Neuronal stem cell (in vitro differentiated cells): ENCODE measurements at regions not wholly inside any gene's neighbourhood (a gene's known extent, or its start where the extent isn't known, plus 50 kb on each side); places are given as distances from the start of the nearest gene placed in this dataset.

Experiments used
- DNase-seq: peaks from one replicate; pipeline ENCODE4 v3.0.0-alpha.2; 2013; ENCODE audit warnings: low spot score
- H2AFZ ChIP-seq: one replicate; pipeline ENCODE4 v1.6.1; 2013; ENCODE audit warnings: mild to moderate bottlenecking, low read length, inconsistent platforms
- H2AK5ac ChIP-seq: 2 replicates; pipeline ENCODE4 v1.6.1; 2013; ENCODE audit warnings: low read depth, mild to moderate bottlenecking, inconsistent platforms, low read length, moderate library complexity, mixed read lengths
- H2BK120ac ChIP-seq: 2 replicates; pipeline ENCODE4 v1.6.1; 2013; ENCODE audit warnings: low read depth, mild to moderate bottlenecking, inconsistent platforms, low read length, moderate library complexity, mixed read lengths
- H2BK12ac ChIP-seq: one replicate; pipeline ENCODE4 v1.6.1; 2013; ENCODE audit warnings: low read length, inconsistent platforms
- H2BK15ac ChIP-seq: 2 replicates; pipeline ENCODE4 v1.6.1; 2013; ENCODE audit warnings: mild to moderate bottlenecking, low read length, inconsistent platforms, mixed read lengths
- H2BK5ac ChIP-seq: one replicate; pipeline ENCODE4 v1.6.1; 2013; ENCODE audit warnings: inconsistent platforms, mild to moderate bottlenecking, low read length, moderate library complexity
- H3K14ac ChIP-seq: one replicate; pipeline ENCODE4 v1.6.1; 2013; ENCODE audit warnings: low read length, inconsistent platforms
- H3K18ac ChIP-seq: 2 replicates; pipeline ENCODE4 v1.6.1; 2013; ENCODE audit warnings: low read length, inconsistent platforms
- H3K23ac ChIP-seq: 2 replicates; pipeline ENCODE4 v1.6.1; 2013; ENCODE audit warnings: low read depth, mild to moderate bottlenecking, mixed read lengths, low read length, inconsistent platforms; ENCODE audit not compliant: poor library complexity
- H3K27ac ChIP-seq: replicated peaks from 3 replicates; pipeline ENCODE4 v1.5.1; 2013; ENCODE audit warnings: low read length, inconsistent platforms
- H3K27me3 ChIP-seq, 3 experiments: 2 replicates each; pipeline ENCODE4 v1.6.1; 2013; ENCODE audit warnings: low read length in 3 of 3, mild to moderate bottlenecking in 2 of 3, inconsistent platforms in 1 of 3, low read depth in 1 of 3, mixed read lengths in 1 of 3, moderate library complexity in 1 of 3; ENCODE audit not compliant: control insufficient read depth in 3 of 3, insufficient read depth in 3 of 3
- H3K36me3 ChIP-seq, 2 donors: replicated peaks in 1 of 2; 2 replicates each; pipeline ENCODE4 v1.6.1; 2013; ENCODE audit warnings: low read length in 2 of 2; ENCODE audit not compliant: control insufficient read depth in 2 of 2, insufficient read depth in 2 of 2
- H3K4ac ChIP-seq: 2 replicates; pipeline ENCODE4 v1.6.1; 2013; ENCODE audit warnings: inconsistent platforms, mild to moderate bottlenecking, low read length, moderate library complexity
- H3K4me1 ChIP-seq, 2 donors: 1 replicate in 1 of 2; 2 replicates in 1 of 2; pipeline ENCODE4 v1.6.1; 2013; ENCODE audit warnings: low read length in 2 of 2, low read depth in 1 of 2; ENCODE audit not compliant: control insufficient read depth in 2 of 2, insufficient read depth in 1 of 2
- H3K4me2 ChIP-seq: one replicate; pipeline ENCODE4 v1.6.1; 2013; ENCODE audit warnings: mild to moderate bottlenecking, low read length, inconsistent platforms; ENCODE audit not compliant: insufficient read depth, poor library complexity, severe bottlenecking
- H3K4me3 ChIP-seq, 2 donors: 2 replicates each; pipeline ENCODE4 v1.5.1; 2013; ENCODE audit warnings: low read length in 2 of 2, mild to moderate bottlenecking in 2 of 2, inconsistent platforms in 1 of 2, moderate library complexity in 1 of 2
- H3K79me1 ChIP-seq: one replicate; pipeline ENCODE4 v1.6.1; 2013; ENCODE audit warnings: low read depth, mild to moderate bottlenecking, inconsistent platforms, low read length, moderate library complexity
- H3K9ac ChIP-seq: one replicate; pipeline ENCODE4 v1.6.1; 2013; ENCODE audit warnings: mild to moderate bottlenecking, low read depth, low read length, inconsistent platforms; ENCODE audit not compliant: poor library complexity
- H3K9me3 ChIP-seq, 2 donors: replicated peaks in 1 of 2; 2 replicates each; pipeline versions ENCODE3 to v1.6.1; 2013; ENCODE audit warnings: low read length in 2 of 2, mild to moderate bottlenecking in 2 of 2, inconsistent platforms in 1 of 2, low read depth in 1 of 2, mixed read lengths in 1 of 2, moderate library complexity in 1 of 2; ENCODE audit not compliant: control insufficient read depth in 2 of 2, insufficient read depth in 1 of 2
- H4K8ac ChIP-seq: one replicate; pipeline ENCODE4 v1.6.1; 2013; ENCODE audit warnings: low read depth, mild to moderate bottlenecking, inconsistent platforms, low read length, moderate library complexity
- H4K91ac ChIP-seq: one replicate; pipeline ENCODE4 v1.6.1; 2013; ENCODE audit warnings: low read length, low read depth, mild to moderate bottlenecking, inconsistent platforms; ENCODE audit not compliant: poor library complexity
- WGBS, 2 donors: extraction: QIAGEN DNeasy Blood & Tissue Kit; methylation state at CpG; one replicate each; pipeline ENCODE4 v1.1.7; 2013; ENCODE audit warnings: missing lambda C conversion rate in 2 of 2, mixed read lengths in 1 of 2; ENCODE audit not compliant: insufficient read length in 2 of 2, insufficient replicate concordance in 1 of 2; ENCODE audit errors: extremely low coverage in 2 of 2; 5-methylcytosine and 5-hydroxymethylcytosine counted together

GRCh38 chr12:41972598-41972997 lies 172.1 kb downstream of the GXYLT1 start:
- Histone ChIP-seq H3K4me2 (no peak overlapping the region), H3K79me1 (no peaks in the 10 kb centered on the region), H2BK120ac (no peak overlapping the region), H4K91ac (no peak overlapping the region), H2AK5ac (no peak overlapping the region), H3K23ac (no peak overlapping the region), H3K27ac (no peak overlapping the region), H2BK5ac (no peak overlapping the region), H3K4me3 (no peak overlapping the region), H3K27me3 (no peaks in the 10 kb centered on the region), H2BK12ac (no peak overlapping the region), H3K4ac (no peak overlapping the region), H3K14ac (no peak overlapping the region), H3K4me1 (peaks cover 2 to 10% of the 10 kb centered on the region in 2 donors), H2AFZ (no peak overlapping the region), H3K9ac (no peak overlapping the region), H3K36me3 (no peaks in the 10 kb centered on the region), H3K18ac (no peak overlapping the region), H4K8ac (no peak overlapping the region), H2BK15ac (no peak overlapping the region), H3K9me3 (no peaks in the 10 kb centered on the region)
- WGBS, 2 donors, result no CpG with 5 or more reads among the region's 2 CpGs
- DNase-seq, result no peak

DNA sequence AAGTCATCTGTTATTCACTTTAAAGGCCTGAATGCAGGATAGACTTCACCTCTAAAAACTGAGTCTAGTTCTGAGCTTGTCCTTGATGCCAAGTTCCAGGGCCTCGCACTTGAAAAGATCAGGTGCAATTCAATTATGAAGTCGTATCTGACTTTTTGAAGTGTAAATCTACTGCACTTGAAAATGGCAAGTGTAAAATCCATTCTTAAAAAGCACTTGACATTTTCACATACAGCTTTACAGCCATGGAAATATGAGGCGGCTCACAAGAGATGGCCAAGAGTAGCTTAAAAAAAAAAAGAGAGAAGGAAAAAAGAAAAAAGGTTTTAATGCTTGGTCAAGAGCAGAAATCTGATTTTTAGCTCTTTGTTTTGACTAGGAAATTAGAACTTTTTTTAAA lies 172.5 kb downstream of the GXYLT1 start:
- Histone ChIP-seq H2BK15ac (no peak overlapping the region), H3K4me2 (no peak overlapping the region), H3K79me1 (no peaks in the 10 kb centered on the region), H3K4ac (no peak overlapping the region), H3K18ac (no peak overlapping the region), H3K27ac (no peak overlapping the region), H4K8ac (no peak overlapping the region), H2AFZ (no peak overlapping the region), H2BK5ac (no peak overlapping the region), H3K36me3 (no peaks in the 10 kb centered on the region), H4K91ac (no peak overlapping the region), H3K4me3 (no peak overlapping the region), H2BK12ac (no peak overlapping the region), H3K9me3 (no peaks in the 10 kb centered on the region), H3K9ac (no peak overlapping the region), H2BK120ac (no peak overlapping the region), H3K27me3 (no peaks in the 10 kb centered on the region), H3K23ac (no peak overlapping the region), H2AK5ac (no peak overlapping the region), H3K4me1 (peaks cover 4 to 10% of the 10 kb centered on the region in 2 donors), H3K14ac (no peak overlapping the region)
- DNase-seq, result no peak
- WGBS, 2 donors, result no CpG with 5 or more reads among the region's 3 CpGs

GRCh38 chr12:41970744-41971143 lies 173.9 kb downstream of the GXYLT1 start:
- Histone ChIP-seq H2BK5ac (no peak overlapping the region), H3K4ac (no peak overlapping the region), H2BK12ac (no peak overlapping the region), H3K27me3 (no peaks in the 10 kb centered on the region), H3K79me1 (no peaks in the 10 kb centered on the region), H3K27ac (no peak overlapping the region), H2AK5ac (no peak overlapping the region), H3K18ac (no peak overlapping the region), H3K4me1 (peaks cover 7 to 10% of the 10 kb centered on the region in 2 donors), H2BK15ac (no peak overlapping the region), H3K4me2 (no peak overlapping the region), H4K91ac (no peak overlapping the region), H3K36me3 (no peaks in the 10 kb centered on the region), H2BK120ac (no peak overlapping the region), H3K4me3 (no peak overlapping the region), H3K9ac (no peak overlapping the region), H3K23ac (no peak overlapping the region), H2AFZ (no peak overlapping the region), H3K9me3 (no peaks in the 10 kb centered on the region), H3K14ac (no peak overlapping the region), H4K8ac (no peak overlapping the region)
- DNase-seq, result no peak
- WGBS, 2 donors, result no CpG with 5 or more reads among the region's 2 CpGs

GRCh38 chr12:41968599-41968998 lies 176.1 kb downstream of the GXYLT1 start:
- Histone ChIP-seq H3K18ac (no peak overlapping the region), H2BK5ac (no peak overlapping the region), H3K27me3 (no peaks in the 10 kb centered on the region), H3K23ac (no peak overlapping the region), H2BK120ac (no peak overlapping the region), H3K4me2 (no peak overlapping the region), H3K4ac (no peak overlapping the region), H3K9me3 (no peaks in the 10 kb centered on the region), H4K91ac (no peak overlapping the region), H3K4me3 (no peak overlapping the region), H3K79me1 (no peaks in the 10 kb centered on the region), H3K36me3 (no peaks in the 10 kb centered on the region), H4K8ac (no peak overlapping the region), H3K9ac (no peak overlapping the region), H2AFZ (no peak overlapping the region), H2BK12ac (no peak overlapping the region), H2AK5ac (no peak overlapping the region), H3K27ac (no peak overlapping the region), H3K4me1 (peaks cover 7 to 10% of the 10 kb centered on the region in 2 donors), H2BK15ac (no peak overlapping the region), H3K14ac (no peak overlapping the region)
- no peak for DNase-seq
